ENCODE measurements at regions not wholly inside any gene's neighbourhood (a gene's known extent, or its start where the extent isn't known, plus 50 kb on each side); places are given as distances from the start of the nearest gene placed in this dataset.

DNA sequence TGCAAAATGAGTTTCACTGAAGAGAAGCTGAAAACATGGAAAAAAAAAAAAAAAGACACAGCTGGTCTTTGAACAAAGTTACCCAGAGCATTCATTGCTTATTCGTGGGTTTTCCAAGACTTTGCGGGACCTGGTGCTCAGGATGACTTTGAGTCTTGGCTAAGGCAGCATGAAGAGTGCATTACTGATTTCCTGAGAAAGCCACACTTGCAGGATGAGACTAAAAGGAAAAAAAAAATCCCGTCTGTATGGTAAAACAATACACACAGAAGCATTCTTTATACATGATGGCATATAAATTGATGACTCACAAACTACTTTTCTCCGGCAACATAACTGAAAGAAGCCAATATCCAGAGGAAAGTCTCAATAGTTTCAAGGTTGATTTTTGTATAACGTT lies 195.4 kb downstream of the SPP2 start:
- TF ChIP-seq CTCF (IDR thresholded peaks at IDR 0.05) (no peak), POLR2A (IDR thresholded peaks at IDR 0.05; ENCODE audit: low read depth) (no peak), POLR2AphosphoS5 (IDR thresholded peaks at IDR 0.05) (no peak), EP300 (IDR thresholded peaks at IDR 0.05) (no peak)

Data from esophagus muscularis mucosa (tissue), 4 donors.